Thyroid gland (tissue), 4 donors: ENCODE measurements at regions not wholly inside any gene's neighbourhood (a gene's known extent, or its start where the extent isn't known, plus 50 kb on each side); places are given as distances from the start of the nearest gene placed in this dataset.

ENCODE experiments used
- POLR2A ChIP-seq, 2 donors: fragments of 450-650 bp; IDR thresholded peaks; one replicate each; pipeline ENCODE4 v1.6.1; 2017; ENCODE audit warnings: antibody characterized with exemption in 2 of 2, mild to moderate bottlenecking in 2 of 2, moderate library complexity in 1 of 2
- TF ChIP-seq, protein P1 (sequence below), 6 experiments: fragments of 200-600 bp in 3 of 6; fragments of 450-650 bp in 3 of 6; sonication (generic) in 3 of 6; IDR thresholded peaks; one replicate each; pipeline ENCODE4 v1.5.1; 2016 to 2019; ENCODE audit warnings: antibody characterized with exemption in 6 of 6, mild to moderate bottlenecking in 2 of 6, inconsistent platforms in 1 of 6, moderate library complexity in 1 of 6

DNA sequence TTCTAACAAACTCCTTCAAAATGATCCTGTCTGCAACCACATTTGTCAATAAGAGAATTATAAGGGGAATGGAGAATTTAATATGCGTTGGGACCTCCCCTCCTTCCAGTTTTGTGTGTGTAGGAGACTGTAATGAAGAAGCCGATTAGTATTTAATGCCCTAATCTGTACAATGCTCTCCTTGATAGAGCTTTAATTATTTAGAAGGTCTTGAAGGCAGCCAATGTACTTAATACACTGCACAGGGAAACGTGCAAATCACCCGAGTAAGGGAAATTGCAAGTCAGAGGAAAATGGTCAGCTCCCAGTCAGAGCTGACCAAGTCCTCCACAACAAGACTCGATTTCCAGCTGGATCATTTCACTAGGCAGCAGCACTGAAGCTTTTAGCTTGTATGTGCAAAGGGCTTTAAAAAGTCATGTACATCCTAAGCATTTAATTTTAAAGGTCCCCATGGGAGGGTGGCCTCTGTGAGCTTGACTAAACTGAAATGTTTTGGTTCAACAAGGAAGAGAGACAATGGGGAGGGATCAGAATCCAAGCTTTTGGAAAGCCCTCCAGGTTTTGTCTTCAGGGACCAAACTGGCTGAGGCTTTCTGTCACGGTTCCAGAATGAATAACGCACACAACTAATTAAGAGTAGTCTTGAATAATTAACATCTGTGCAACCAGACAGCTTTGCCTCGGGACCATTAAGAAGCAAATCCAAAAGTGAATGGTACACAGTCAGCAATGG is 159.8 kb upstream of the MITF start:
- TF ChIP-seq, protein P1, sequence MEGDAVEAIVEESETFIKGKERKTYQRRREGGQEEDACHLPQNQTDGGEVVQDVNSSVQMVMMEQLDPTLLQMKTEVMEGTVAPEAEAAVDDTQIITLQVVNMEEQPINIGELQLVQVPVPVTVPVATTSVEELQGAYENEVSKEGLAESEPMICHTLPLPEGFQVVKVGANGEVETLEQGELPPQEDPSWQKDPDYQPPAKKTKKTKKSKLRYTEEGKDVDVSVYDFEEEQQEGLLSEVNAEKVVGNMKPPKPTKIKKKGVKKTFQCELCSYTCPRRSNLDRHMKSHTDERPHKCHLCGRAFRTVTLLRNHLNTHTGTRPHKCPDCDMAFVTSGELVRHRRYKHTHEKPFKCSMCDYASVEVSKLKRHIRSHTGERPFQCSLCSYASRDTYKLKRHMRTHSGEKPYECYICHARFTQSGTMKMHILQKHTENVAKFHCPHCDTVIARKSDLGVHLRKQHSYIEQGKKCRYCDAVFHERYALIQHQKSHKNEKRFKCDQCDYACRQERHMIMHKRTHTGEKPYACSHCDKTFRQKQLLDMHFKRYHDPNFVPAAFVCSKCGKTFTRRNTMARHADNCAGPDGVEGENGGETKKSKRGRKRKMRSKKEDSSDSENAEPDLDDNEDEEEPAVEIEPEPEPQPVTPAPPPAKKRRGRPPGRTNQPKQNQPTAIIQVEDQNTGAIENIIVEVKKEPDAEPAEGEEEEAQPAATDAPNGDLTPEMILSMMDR (IDR thresholded peaks at IDR 0.05): no peak
- no peak for TF ChIP-seq POLR2A (IDR thresholded peaks at IDR 0.05)
